ENCODE measurements at regions not wholly inside any gene's neighbourhood (a gene's known extent, or its start where the extent isn't known, plus 50 kb on each side); places are given as distances from the start of the nearest gene placed in this dataset.

DNA sequence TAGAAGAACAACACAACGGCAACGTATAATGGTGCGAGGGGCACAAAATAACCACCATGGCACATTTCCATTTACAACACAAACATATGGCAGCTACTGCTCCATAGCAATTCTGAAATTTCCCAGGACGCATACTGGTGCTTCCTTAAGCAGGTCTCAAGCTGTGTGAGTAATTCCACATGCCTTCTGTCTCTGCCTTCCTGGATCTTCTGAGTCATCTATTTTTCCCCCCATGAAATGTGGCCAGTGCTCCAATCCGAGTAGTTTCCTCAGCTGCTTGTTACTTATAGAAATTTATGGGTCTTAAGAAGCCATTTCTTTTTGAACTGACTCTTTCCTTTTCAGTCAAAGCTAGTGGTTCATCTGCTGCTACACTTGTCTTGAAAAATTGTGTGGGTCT, 256.6 kb upstream of the KLF6 start:
- intact Hi-C loops (cut with micrococcal nuclease): no loop called here

- intact Hi-C loops (cut with micrococcal nuclease): loop anchor here (10.0 kb wide), 3 partner anchors 93 to 253 kb away; partner anchors contain the start of gene KLF6
Observed at GRCh38 chr10:4038000-4038399, 253.0 kb upstream of the KLF6 start.

DNA sequence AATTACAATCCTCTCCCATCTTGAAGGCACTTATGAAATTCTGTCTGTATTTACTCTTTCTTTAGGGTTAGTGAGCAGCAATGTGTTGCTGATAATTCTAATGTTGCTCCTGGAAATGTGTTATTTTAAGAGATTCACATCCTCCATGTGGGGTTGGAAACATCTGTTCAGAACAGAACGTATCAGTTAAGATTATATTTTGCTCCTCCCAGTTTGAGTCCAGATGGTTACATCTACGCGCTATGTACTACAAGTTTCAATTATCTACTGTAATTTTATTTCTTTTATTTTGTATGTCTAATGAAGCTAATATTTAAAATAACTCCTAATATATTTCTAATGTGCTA, 250.6 kb upstream of the KLF6 start:
- intact Hi-C loops (cut with micrococcal nuclease): loop anchor here (1.0 to 10.0 kb wide), 4 partner anchors 91 to 251 kb away; partner anchors contain the start of gene KLF6

DNA sequence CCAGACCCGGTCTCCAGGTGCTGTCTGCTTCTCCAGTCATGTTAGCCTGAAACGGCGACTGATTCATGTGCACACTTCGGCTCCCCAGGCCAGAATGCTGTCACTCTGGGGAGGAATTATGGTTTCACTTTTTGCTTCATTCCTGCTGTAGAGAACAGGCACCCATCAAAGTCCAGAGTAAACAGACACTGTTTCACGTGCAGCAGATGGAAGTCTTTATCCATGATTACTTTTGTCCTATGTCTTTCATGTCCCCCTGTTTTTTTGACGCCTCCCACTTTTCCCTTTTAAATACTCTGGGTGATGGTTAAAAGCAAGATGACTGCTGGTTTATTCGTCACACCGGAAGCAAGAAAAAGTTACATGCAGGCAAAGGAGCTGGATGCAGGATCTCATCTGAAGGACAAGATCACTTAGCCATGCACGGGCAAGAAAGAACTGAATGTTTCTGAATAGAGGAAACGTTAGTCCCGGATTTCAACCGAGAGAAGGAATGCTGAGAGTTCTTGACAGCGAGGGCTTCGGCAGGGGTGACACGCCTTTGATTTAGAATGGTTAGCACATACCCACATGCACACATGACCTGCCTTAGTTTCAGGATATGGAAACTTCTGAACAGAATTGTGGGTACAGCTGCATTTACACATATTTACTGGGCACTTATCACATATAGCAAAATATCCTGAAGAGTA, 250.0 kb upstream of the KLF6 start:
- intact Hi-C loops (cut with micrococcal nuclease): loop anchor here (1.0 to 10.0 kb wide), 4 partner anchors 90 to 250 kb away; partner anchors contain the start of gene KLF6

GRCh38 chr10:4033341-4033896, 248.4 kb upstream of the KLF6 start:
- intact Hi-C loops (cut with micrococcal nuclease): loop anchor here (2.0 to 10.0 kb wide), 5 partner anchors 41 to 249 kb away; partner anchors contain the start of gene KLF6

DNA sequence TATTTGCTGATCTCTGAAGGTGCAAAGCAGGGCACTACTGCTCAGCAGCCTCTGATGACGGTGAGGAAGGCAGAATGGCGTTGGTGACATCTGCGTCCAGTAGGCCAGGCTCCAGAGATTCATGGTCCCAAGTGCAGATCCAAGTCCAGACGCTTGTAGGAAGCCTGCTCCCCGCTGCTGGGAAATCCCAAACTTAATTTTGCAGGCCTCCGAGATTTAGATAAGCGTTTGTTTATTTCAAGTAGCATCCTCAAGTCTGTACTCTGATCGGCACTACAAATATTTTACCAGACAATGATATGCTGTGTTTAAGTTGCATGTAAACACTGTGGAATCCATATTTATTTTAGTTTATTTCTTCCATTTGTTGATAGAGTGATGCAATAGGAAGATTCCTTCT, 244.9 kb upstream of the KLF6 start:
- intact Hi-C loops (cut with micrococcal nuclease): loop anchor here (10.0 kb wide), 3 partner anchors 85 to 245 kb away; partner anchors contain the start of gene KLF6

DNA sequence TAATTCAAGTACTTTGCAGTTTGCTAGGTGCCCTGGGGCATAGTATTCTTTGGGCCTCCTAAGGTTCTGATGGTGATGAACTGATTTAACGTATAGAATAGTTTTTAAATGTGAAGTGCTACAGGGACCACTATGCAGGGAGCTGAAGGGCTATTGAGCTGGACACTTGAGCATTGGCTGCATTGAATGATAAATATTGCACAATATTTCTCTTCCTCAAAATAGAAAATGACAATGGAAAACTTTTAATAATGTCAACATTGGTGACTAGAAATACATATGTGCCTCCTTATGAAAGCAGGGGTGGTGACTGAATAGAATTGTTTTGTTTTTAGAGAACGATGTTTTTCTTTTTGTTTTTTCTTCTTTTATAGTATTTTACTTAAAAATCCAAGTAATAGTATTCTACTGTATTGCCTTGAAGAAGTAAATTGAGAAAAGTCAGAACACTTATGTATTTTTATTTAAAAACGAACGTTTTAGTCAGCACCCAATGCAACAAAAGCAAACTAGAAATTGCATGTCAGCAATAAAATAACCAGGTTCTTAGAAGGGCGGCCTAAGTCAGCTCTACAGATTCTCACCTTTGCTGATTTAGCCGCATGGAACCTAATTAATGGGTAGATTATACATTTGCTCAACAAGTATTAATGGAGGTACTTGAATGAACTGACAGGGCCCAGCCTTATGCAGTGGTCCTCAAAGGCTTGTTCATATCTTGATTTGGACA, 244.0 kb upstream of the KLF6 start:
- intact Hi-C loops (cut with micrococcal nuclease): no loop called here

DNA sequence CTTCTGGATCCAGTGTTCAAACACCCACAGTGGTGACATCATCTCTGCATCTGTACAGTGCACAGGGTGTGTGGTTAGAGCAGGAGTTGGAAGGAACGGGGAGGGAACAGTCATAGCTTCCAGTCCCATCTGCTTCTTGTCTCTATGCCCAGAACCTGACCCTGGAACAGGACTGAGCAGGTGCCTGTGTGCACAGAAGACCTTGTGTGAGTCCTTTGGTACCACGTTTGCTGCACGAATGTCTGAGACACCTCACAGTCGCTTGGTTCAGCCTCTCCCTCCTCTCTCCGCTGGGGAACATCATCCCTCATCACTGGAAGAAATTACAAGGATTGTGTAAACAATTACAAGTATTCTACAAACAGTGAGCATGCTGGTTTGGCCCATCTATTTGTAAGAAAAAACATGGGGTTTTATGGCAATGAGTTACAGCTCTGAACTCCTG, 243.0 kb upstream of the KLF6 start:
- intact Hi-C loops (cut with micrococcal nuclease): no loop called here

- intact Hi-C loops (cut with micrococcal nuclease): no loop called here
Observed at GRCh38 chr10:4025339-4025738, 240.3 kb upstream of the KLF6 start.

DNA sequence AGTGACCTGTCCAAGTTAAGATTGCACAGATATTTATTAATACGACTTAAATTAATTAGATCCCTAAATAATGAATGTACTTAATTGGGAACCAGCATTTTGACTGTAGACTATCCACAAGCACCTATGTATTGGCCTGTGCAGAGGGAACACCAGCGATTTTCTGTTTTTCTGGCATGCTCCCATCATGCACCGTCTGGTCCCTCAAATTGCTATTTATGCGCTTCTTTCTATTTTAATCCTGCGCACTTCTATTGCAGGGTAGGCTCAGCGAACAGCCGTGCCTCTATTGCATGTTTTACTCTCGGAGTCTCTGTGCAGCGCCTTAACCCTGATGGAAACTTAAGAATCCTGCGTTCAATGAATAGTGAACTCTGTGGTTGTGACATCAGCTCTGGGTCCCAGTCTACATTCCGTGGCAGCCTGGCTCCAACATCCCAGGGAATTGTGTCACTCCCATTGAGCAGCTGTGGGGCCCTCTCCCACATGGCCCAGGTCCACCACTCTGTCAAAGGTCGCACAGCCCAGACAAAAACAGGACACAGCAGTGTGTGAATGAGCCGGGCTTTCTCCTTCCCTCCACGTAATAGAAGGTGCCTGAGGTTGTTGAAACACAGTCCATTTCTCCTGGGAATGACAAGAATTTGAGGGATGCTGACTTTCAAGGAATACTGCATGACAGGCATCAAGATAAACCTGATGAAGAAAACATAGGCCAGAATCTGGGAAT, 239.7 kb upstream of the KLF6 start:
- intact Hi-C loops (cut with micrococcal nuclease): no loop called here

- intact Hi-C loops (cut with micrococcal nuclease): no loop called here
Observed at GRCh38 chr10:4024027-4024426, 239.0 kb upstream of the KLF6 start.

DNA sequence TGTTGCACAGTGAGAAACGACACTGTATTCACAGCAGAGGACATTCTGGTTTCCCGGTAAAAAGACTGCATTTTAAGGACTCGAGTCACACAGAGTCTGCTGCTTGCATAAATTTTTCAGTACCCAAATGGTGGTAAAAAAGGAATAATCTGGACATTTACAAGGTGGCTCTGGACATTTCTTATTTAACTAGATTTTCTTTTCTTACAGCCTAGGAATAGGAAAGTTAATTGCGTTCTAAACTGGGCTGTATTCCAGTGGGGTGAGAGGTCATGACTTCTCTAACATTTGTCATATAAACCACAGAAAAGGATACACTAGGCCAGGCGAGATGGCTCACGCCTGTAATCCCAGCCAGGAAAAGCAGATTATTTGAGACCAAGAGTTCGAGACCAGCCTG, 237.5 kb upstream of the KLF6 start:
- intact Hi-C loops (cut with micrococcal nuclease): no loop called here

DNA sequence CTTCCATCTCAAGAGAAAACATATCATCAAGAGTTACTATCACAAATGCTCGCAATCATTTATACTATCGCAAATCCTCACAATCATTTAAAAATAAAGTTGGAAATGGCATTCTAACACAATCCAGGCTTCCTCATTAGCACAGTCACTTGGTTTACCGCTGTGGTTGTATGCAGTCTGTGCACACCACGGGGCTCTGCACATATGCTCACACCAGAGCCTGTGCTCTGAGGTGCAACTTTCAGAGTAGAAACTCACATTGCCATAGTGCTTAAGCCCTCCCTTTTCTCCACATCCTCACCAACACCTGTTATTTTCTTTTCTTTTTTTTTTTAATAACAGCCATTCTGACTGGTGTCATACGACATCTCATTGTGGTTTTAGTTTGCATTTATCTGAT, 235.6 kb upstream of the KLF6 start:
- intact Hi-C loops (cut with micrococcal nuclease): no loop called here

DNA sequence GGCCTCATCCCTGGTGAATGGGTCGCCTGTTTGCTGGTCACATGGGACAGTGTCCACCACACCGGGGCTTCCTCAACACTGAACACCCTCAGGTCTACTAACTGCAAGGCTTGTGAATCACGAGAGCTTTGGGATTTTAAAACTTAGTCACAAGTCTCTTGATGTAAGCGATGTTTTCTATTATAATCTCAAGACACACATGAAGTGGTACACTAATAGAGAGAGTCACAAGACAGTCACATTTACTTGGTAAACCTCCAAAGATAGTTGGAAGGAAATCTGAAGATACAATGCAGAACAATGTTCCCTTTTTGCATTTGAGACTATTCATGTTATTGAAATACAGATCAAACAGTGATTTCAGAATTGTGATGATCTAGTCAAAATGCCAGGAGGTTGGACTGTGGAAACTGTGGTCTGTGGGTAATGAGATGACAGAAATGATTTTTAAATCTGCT, 233.1 kb upstream of the KLF6 start:
- intact Hi-C loops (cut with micrococcal nuclease): no loop called here

- intact Hi-C loops (cut with micrococcal nuclease): no loop called here
Observed at GRCh38 chr10:4017336-4017735, 232.3 kb upstream of the KLF6 start.

GRCh38 chr10:4016214-4016740, 231.3 kb upstream of the KLF6 start:
- intact Hi-C loops (cut with micrococcal nuclease): no loop called here

DNA sequence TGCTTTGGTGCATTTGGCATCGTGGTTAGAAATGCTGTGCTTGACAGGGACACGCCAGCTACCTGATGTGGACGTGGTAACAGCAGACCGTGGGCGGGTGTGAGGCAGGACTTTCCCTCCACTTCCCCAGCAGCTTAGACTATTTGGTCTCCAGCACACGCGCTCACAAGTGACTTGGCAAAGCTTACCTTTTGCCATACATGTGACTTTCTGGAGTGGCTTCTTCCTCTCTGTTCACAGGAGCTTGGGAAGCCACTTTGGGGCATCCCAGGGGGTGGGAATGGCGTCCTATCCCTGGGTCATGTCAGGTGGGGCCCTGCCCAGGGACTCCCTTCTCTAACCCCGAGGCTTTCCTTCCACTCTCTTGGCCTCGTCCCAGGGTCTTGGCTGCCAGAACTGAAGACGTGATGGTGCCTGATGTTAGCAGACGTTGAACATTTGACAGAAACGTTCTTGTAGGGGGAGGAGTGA, 228.7 kb upstream of the KLF6 start:
- intact Hi-C loops (cut with micrococcal nuclease): no loop called here

DNA sequence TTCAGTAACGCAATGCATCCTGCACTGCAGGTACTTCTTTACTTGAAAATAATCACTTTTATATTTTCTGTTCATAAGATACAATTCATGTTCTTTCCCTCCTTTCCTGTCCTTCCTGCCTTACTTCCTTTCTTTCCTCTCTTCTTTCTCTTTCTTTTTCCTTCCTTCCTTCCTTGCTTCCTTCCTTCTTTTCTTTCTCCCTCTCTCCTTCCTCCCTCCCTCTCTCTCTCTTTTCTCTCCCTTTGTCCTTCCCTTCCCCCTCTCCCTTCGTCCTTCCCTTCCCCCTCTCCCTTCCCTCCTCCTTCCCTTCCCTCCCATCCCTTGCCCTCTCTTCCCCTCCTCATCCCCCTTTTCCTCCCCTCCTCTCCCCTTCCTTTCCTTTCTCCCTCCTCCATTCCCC, 227.8 kb upstream of the KLF6 start:
- intact Hi-C loops (cut with micrococcal nuclease): no loop called here

GRCh38 chr10:4011136-4011812, 226.3 kb upstream of the KLF6 start:
- intact Hi-C loops (cut with micrococcal nuclease): no loop called here

GRCh38 chr10:4008676-4009382, 223.8 kb upstream of the KLF6 start:
- intact Hi-C loops (cut with micrococcal nuclease): no loop called here
